Urothelium cell line (cell line): ENCODE measurements at regions not wholly inside any gene's neighbourhood (a gene's known extent, or its start where the extent isn't known, plus 50 kb on each side); places are given as distances from the start of the nearest gene placed in this dataset.
A peak's percentile ranks its signal among the peaks of the same experiment; 100 is the strongest.
"Not testable (repeated sequence)": the region's sequence is repeated elsewhere in the genome, so short reads cannot be mapped to it uniquely, and the experiment has no call there.

Source experiments
- DNase-seq: peaks from one replicate; pipeline ENCODE4 v3.0.0; 2011; ENCODE audit warnings: low spot score, mixed read lengths
- FAIRE-seq: peaks from 2 replicates; lab custom pipeline; 2011; peaks lifted over from hg19 to GRCh38; lab: Jason Lieb, UNC

- not testable (repeated sequence) for FAIRE-seq, DNase-seq
Observed at GRCh38 chr5:91285062-91285461, 98.1 kb downstream of the ARRDC3 start.

- DNase-seq (no peak), FAIRE-seq (no peak)
Observed at GRCh38 chr5:91283899-91284298, 99.2 kb downstream of the ARRDC3 start.

- DNase-seq (no peak), FAIRE-seq (no peak)
Observed at GRCh38 chr5:91283326-91283725, 99.8 kb downstream of the ARRDC3 start.

- FAIRE-seq (no peak), DNase-seq (no peak)
Observed at GRCh38 chr5:91282210-91282609, 100.9 kb downstream of the ARRDC3 start.

GRCh38 chr5:91281401-91281800 is 101.7 kb downstream of the ARRDC3 start:
- FAIRE-seq (no peak), DNase-seq (no peak)

GRCh38 chr5:91280362-91281269 is 102.5 kb downstream of the ARRDC3 start:
- FAIRE-seq (peak; percentile 74), DNase-seq (peak; percentile 95)

- FAIRE-seq: no peak
Observed at GRCh38 chr5:91277840-91278239, 105.3 kb downstream of the ARRDC3 start.

GRCh38 chr5:91277093-91277626 is 106.0 kb downstream of the ARRDC3 start:
- FAIRE-seq: no peak

More at GRCh38 chr5:91277840-91278239, 105.3 kb downstream of the ARRDC3 start:
- DNase-seq: no peak

GRCh38 chr5:91272858-91273257 is 110.3 kb downstream of the ARRDC3 start:
- FAIRE-seq (no peak), DNase-seq (peak; percentile 42)

More at GRCh38 chr5:91277093-91277626, 106.0 kb downstream of the ARRDC3 start:
- no peak for DNase-seq

GRCh38 chr5:91271999-91272398 is 111.1 kb downstream of the ARRDC3 start:
- no peak for FAIRE-seq
- DNase-seq: no peak

GRCh38 chr5:91269198-91269597 is 113.9 kb downstream of the ARRDC3 start:
- DNase-seq: no peak

GRCh38 chr5:91266184-91266705 is 116.9 kb downstream of the ARRDC3 start:
- DNase-seq (peak; percentile 64), FAIRE-seq (no peak)

More at GRCh38 chr5:91269198-91269597, 113.9 kb downstream of the ARRDC3 start:
- no peak for FAIRE-seq

- DNase-seq (no peak), FAIRE-seq (no peak)
Observed at GRCh38 chr5:91264311-91265051, 118.6 kb downstream of the ARRDC3 start.

- no peak for FAIRE-seq
- no peak for DNase-seq
Observed at GRCh38 chr5:91263898-91264297, 119.2 kb downstream of the ARRDC3 start.

GRCh38 chr5:91257301-91257700 is 125.8 kb downstream of the ARRDC3 start:
- FAIRE-seq (no peak), DNase-seq (no peak)

GRCh38 chr5:91256142-91256524 is 127.0 kb downstream of the ARRDC3 start:
- no peak for FAIRE-seq
- no peak for DNase-seq

- FAIRE-seq (no peak), DNase-seq (no peak)
Observed at GRCh38 chr5:91255396-91256141, 127.5 kb downstream of the ARRDC3 start.

- FAIRE-seq: no peak
- no peak for DNase-seq
Observed at GRCh38 chr5:91252916-91253315, 130.2 kb downstream of the ARRDC3 start.

- DNase-seq: no peak
- FAIRE-seq: no peak
Observed at GRCh38 chr5:91245871-91246270, 137.2 kb downstream of the ARRDC3 start.

GRCh38 chr5:91245074-91245452 is 138.1 kb downstream of the ARRDC3 start:
- no peak for FAIRE-seq
- DNase-seq: no peak
